CD4-positive, alpha-beta T cell (primary cell): ENCODE measurements at regions not wholly inside any gene's neighbourhood (a gene's known extent, or its start where the extent isn't known, plus 50 kb on each side); places are given as distances from the start of the nearest gene placed in this dataset.

Experiments
- ATAC-seq: fragments of 200-7000 bp; cut with Tn5 transposase; one replicate; pipeline ENCODE4 v1.10.0; 2022; ENCODE audit warnings: mild to moderate bottlenecking; ENCODE audit not compliant: poor library complexity
- CTCF ChIA-PET: fragments of 350-600 bp; sonication (Branson Sonifier 250); formaldehyde crosslinking; loops from one replicate; lab custom pipeline; 2021; ENCODE audit warnings: antibody characterized with exemption, inconsistent platforms; lab: Charles Lee
- POLR2A ChIA-PET: fragments of 350-600 bp; sonication (Branson Sonifier 250); formaldehyde crosslinking; loops from one replicate; lab custom pipeline; 2021; ENCODE audit warnings: antibody characterized with exemption, inconsistent platforms; lab: Charles Lee
- DNase-seq, 14 experiments: peaks; one replicate each; pipeline ENCODE4 v3.0.0-alpha.2; 2013 to 2020; ENCODE audit warnings: mixed read lengths in 2 of 14
- H3K27ac ChIP-seq, 2 donors: one replicate each; pipeline versions ENCODE4 v1.5.1 to v1.7.0; 2013; ENCODE audit warnings: low read length in 2 of 2, low read depth in 1 of 2, mild to moderate bottlenecking in 1 of 2
- H3K27me3 ChIP-seq, 2 experiments: 1 replicate in 1 of 2; 2 replicates in 1 of 2; pipeline versions ENCODE4 v1.6.1 to v1.7.0; 2013; ENCODE audit warnings: low read length in 2 of 2, control low read depth in 1 of 2, mild to moderate bottlenecking in 1 of 2, moderate library complexity in 1 of 2; ENCODE audit not compliant: insufficient read depth in 2 of 2, control insufficient read depth in 1 of 2
- H3K36me3 ChIP-seq: one replicate; pipeline ENCODE4 v1.6.1; 2013; ENCODE audit warnings: low read length, control low read depth; ENCODE audit not compliant: insufficient read depth
- H3K4me1 ChIP-seq: one replicate; pipeline ENCODE4 v1.6.1; 2013; ENCODE audit warnings: low read length, control low read depth; ENCODE audit not compliant: insufficient read depth
- H3K4me3 ChIP-seq: one replicate; pipeline ENCODE4 v1.5.1; 2013; ENCODE audit warnings: mild to moderate bottlenecking, low read length, moderate library complexity
- H3K9me3 ChIP-seq, 2 experiments: 1 replicate in 1 of 2; 2 replicates in 1 of 2; pipeline versions ENCODE4 v1.6.1 to v1.7.0; 2013; ENCODE audit warnings: low read length in 2 of 2, mild to moderate bottlenecking in 2 of 2, control low read depth in 1 of 2, moderate library complexity in 1 of 2; ENCODE audit not compliant: control insufficient read depth in 1 of 2, insufficient read depth in 1 of 2
- H3K27ac Mint-ChIP-seq: one replicate; pipeline ENCODE4 v1.8.0; 2020; ENCODE audit warnings: mixed read lengths
- H3K27me3 Mint-ChIP-seq: one replicate; pipeline ENCODE4 v1.8.0; 2021; ENCODE audit warnings: mixed read lengths
- H3K36me3 Mint-ChIP-seq: one replicate; pipeline ENCODE4 v1.8.0; 2021; ENCODE audit warnings: low read depth, mixed read lengths
- H3K4me1 Mint-ChIP-seq: one replicate; pipeline ENCODE4 v1.8.0; 2021; ENCODE audit warnings: low read depth, mixed read lengths
- H3K4me3 Mint-ChIP-seq: one replicate; pipeline ENCODE4 v1.8.0; 2020; ENCODE audit warnings: mild to moderate bottlenecking, mixed read lengths
- H3K9me3 Mint-ChIP-seq: one replicate; pipeline ENCODE4 v1.8.0; 2020; ENCODE audit warnings: mixed read lengths
- CTCF ChIP-seq: fragments of 200-600 bp; IDR thresholded peaks from one replicate; pipeline ENCODE4 v1.8.0; 2022; ENCODE audit warnings: antibody characterized with exemption, mild to moderate bottlenecking
- intact Hi-C, 2 experiments: fragments of 100-400 bp; cut with DNase I in 1 of 2; cut with micrococcal nuclease in 1 of 2; formaldehyde crosslinking; loops; one replicate each; pipeline versions ENCODE4 v1.15.1 to v1.9.0; 2023 to 2025; cut with DNase I, micrococcal nuclease

GRCh38 chr22:46064228-46064965 is 85.9 kb upstream of the PPARA start:
- no peaks in the 10 kb centered on the region for H3K27me3 Mint-ChIP-seq
- H3K4me1 Mint-ChIP-seq: peaks cover 51% of the 10 kb centered on the region
- DNase-seq (peak in 1 of 14 experiments; percentile 23), ATAC-seq (no peak)
- TF ChIP-seq CTCF: no peak
- POLR2A ChIA-PET: no interaction called here
- H3K4me3 ChIP-seq: no peak overlapping the region
- intact Hi-C loops: no loop called here
- H3K9me3 ChIP-seq: no peaks in the 10 kb centered on the region
- H3K4me1 ChIP-seq: peaks cover 24% of the 10 kb centered on the region
- H3K27me3 ChIP-seq: no peaks in the 10 kb centered on the region
- no peak overlapping the region for H3K4me3 Mint-ChIP-seq
- H3K36me3 ChIP-seq: peaks cover 5% of the 10 kb centered on the region
- H3K9me3 Mint-ChIP-seq: no peaks in the 10 kb centered on the region
- no peak overlapping the region for H3K27ac ChIP-seq
- CTCF ChIA-PET: interaction anchor here (1.5 kb wide), 1 partner anchor 11 kb away, joined by 3 read pairs; no protein-coding TSS in a partner anchor
- H3K27ac Mint-ChIP-seq: peak overlapping the region; percentile 54
- peaks cover 7% of the 10 kb centered on the region for H3K36me3 Mint-ChIP-seq

GRCh38 chr22:46064966-46065666 is 85.2 kb upstream of the PPARA start:
- DNase-seq (peak in 1 of 14 experiments; percentile 6), ATAC-seq (no peak)
- Mint-ChIP-seq H3K27ac (peak overlapping the region; percentile 54), H3K27me3 (no peaks in the 10 kb centered on the region), H3K4me1 (peaks cover 55% of the 10 kb centered on the region), H3K36me3 (peaks cover 7% of the 10 kb centered on the region), H3K9me3 (no peaks in the 10 kb centered on the region), H3K4me3 (no peak overlapping the region)
- intact Hi-C loops: no loop called here
- H3K4me3 ChIP-seq: no peak overlapping the region
- ChIA-PET POLR2A (interaction anchor here (0.8 kb wide), 1 partner anchor 393 kb away, joined by 4 read pairs; no protein-coding TSS in a partner anchor), CTCF (interaction anchor here (1.5 kb wide), 1 partner anchor 11 kb away, joined by 3 read pairs; no protein-coding TSS in a partner anchor)
- peaks cover 5% of the 10 kb centered on the region for H3K36me3 ChIP-seq
- TF ChIP-seq CTCF: no peak
- peaks cover 0 to 7% of the 10 kb centered on the region in 2 experiments for H3K27me3 ChIP-seq
- peaks cover 31% of the 10 kb centered on the region for H3K4me1 ChIP-seq
- H3K9me3 ChIP-seq: no peaks in the 10 kb centered on the region
- H3K27ac ChIP-seq: no peak overlapping the region

DNA sequence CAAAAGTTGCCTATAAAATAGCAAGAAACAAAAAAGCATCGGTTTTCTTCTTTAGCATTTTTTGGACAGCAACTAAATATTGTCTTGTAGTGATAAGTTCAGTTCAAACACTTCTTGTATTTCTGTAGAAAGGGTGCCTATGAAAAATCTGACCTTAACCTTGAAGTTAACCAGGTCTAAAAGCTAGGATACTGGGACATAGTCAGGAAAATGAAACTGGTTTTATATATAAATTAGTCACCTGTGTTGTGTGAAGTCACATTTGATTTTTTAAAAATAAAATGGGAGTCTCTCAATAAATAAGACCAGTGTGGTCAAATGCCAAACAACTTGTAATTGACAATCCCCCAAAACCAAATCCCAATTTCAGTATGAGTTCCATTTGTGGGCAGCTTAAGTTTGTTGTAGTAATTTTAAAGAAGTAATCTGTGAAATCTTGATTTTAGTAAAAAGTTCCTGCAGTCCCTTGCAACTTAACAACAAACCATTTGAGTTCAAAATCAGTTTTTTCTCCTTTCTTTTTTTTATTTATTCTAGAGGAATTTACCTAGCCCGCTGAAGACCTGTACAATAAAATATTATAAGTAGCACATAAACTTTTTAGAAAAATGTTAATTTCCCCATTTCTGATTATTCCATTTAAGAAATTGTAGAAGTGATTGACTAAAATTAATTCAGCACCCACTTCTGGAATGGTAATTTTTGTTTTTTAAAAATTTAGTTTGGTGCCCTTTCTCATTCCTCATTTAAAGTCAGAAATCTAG is 84.5 kb upstream of the PPARA start:
- ATAC-seq (no peak), DNase-seq (no peak)
- H3K4me3 Mint-ChIP-seq: no peak overlapping the region
- peaks cover 55% of the 10 kb centered on the region for H3K4me1 Mint-ChIP-seq
- Histone ChIP-seq H3K4me3 (no peak overlapping the region), H3K9me3 (no peaks in the 10 kb centered on the region), H3K27me3 (peaks cover 0 to 10% of the 10 kb centered on the region in 2 experiments), H3K27ac (no peak overlapping the region), H3K4me1 (peaks cover 33% of the 10 kb centered on the region), H3K36me3 (peaks cover 5% of the 10 kb centered on the region)
- ChIA-PET POLR2A (interaction anchor here (0.8 kb wide), 1 partner anchor 394 kb away, joined by 4 read pairs; no protein-coding TSS in a partner anchor), CTCF (interaction anchor here (1.5 kb wide), 1 partner anchor 12 kb away, joined by 3 read pairs; no protein-coding TSS in a partner anchor)
- no peak for TF ChIP-seq CTCF
- peak overlapping the region; percentile 54 for H3K27ac Mint-ChIP-seq
- no peaks in the 10 kb centered on the region for H3K9me3 Mint-ChIP-seq
- intact Hi-C loops: no loop called here
- H3K27me3 Mint-ChIP-seq: no peaks in the 10 kb centered on the region
- peaks cover 7% of the 10 kb centered on the region for H3K36me3 Mint-ChIP-seq
